HG03378 (cell line): ENCODE measurements at regions not wholly inside any gene's neighbourhood (a gene's known extent, or its start where the extent isn't known, plus 50 kb on each side); places are given as distances from the start of the nearest gene placed in this dataset.

ENCODE experiments used
- ATAC-seq: cut with Tn5 transposase; IDR thresholded peaks from one replicate; pipeline ENCODE4 v1.9.1; 2021; ENCODE audit warnings: mild to moderate bottlenecking, moderate library complexity; ENCODE audit not compliant: unreplicated experiment

GRCh38 chr6:21807299-21808044, 213.9 kb downstream of the SOX4 start:
- no peak for ATAC-seq

DNA sequence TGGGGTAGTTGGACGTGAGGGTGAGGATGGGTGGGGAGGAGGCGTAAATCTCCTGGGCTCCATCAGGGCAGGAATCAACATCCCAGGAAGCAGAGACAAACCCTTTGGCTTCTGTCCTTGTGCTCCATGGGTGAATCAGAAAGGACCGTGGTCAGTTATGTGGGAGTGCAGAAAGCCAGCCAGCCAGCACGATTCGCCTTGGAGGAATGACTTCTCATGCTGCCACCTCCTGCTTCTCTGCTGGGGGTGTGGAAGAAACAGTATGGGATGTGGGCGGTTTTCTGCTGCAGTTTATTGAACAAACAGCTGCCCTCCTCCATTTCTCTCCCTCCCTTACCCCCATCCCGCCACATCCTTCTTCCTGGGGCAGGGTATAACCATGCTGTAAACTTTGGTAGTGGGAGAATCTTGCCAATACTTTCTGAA, 214.5 kb downstream of the SOX4 start:
- ATAC-seq = no peak

DNA sequence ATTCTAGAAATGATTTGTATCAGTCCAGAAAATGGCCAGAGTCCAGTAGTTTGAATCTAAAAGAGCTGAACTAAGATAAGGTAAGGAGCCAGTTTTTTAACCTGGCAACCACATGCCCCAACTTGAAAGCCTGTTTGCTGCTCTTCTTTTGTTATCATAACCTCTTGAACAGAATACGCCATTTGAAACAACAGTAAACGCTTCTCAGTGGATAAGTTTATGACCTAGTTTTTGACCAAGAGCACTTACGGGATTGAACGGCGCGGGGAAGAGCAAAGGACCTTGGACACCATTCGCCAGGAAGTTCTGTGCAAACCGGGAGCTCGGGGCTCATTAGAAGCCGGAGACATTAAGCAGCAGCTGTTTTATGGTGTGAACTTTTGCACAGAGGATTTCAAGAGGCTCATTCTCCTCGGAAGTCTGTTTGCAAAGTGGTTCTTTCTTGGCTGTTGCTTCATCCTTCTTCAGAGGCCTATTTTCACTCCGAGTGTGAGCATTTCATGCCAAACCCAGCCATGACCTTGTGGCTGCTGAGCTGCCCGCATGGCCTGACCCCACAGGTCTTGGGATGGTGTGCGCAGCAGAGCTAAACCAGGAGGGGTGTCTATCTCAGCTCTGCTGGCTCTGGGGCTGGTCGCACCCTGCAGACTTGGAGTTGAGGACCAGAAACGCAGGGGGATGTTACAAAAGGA, 215.1 kb downstream of the SOX4 start:
- no peak for ATAC-seq

DNA sequence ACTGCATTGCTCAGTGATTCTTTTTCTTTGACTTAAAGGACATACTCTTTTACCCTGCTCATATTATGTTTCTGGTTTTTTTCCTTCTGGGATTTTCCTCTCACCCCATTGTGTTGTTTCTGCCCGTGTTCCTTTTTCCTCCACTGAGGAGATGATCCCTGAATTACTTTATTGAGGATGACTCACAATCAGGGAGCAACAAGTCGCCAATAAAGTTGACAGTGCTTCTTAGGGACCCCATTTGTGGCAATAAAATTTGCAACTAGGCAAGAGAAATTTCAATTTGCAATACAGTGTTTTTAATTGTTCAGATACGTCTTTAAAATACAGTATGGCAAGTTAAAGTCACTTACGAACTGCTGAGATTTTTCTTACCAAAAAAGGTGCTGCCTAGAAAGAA, 217.9 kb downstream of the SOX4 start:
- no peak for ATAC-seq

- no peak for ATAC-seq
These were observed 222.7 kb downstream of the SOX4 start for GRCh38 chr6:21816231-21816630.

GRCh38 chr6:21820442-21820841, 226.9 kb downstream of the SOX4 start:
- no peak for ATAC-seq

DNA sequence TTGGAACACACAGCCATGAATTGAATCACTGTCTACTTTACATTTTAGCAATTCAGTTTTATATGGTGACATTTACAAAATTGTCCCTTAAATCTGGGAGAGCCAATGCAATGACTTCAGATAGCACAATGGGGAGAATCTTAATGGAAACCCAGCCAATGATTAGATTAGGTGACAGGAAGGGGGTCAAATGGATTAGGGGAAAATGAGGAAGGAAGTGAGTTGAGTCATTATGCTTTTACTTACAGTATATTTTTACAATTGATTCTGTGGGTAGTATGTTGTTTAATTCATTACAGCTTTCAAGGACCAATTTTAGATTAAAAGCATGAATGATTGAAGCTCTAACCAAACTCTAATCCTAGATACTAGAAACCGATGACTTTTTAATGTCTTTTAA, 229.8 kb downstream of the SOX4 start:
- no peak for ATAC-seq

GRCh38 chr6:21824431-21825177, 231.1 kb downstream of the SOX4 start:
- no peak for ATAC-seq

GRCh38 chr6:21826023-21826422, 232.5 kb downstream of the SOX4 start:
- ATAC-seq = no peak

GRCh38 chr6:21826904-21827303, 233.4 kb downstream of the SOX4 start:
- no peak for ATAC-seq

DNA sequence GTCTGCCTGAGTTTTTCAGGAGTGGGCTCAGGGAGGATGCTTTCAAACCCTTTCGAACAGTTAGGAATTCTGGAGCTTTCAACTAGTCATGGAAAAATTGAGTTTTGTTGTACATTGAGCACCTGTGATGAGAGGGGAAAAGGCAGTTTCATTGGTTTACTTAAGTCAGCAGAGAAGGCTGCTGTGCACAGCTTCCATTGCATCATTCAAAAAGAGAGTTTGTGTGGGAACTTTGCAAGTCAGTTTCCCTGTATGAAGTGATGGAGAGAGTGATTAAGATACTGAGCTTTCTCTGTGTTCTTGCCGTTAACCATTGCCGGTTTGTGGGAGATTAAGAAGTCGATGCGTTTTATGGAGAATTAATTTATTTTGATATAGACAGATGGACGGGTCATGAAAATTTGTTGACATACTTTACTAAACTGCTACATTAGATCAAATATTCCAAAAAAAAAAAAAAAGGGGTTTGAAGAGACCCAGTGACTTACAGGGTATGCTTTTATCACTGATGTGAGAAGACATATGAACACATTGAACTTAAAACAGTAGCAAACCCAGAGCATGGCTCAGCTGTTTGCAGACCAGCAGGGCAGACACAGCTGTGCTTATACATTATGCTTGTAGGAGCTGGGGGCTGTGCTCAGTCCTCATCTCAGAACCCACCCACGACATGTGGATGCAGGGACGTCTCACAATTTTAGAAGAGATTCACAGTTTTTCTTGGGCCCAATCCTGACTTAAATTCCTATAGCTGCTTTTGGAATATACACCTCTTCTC, 234.1 kb downstream of the SOX4 start:
- no peak for ATAC-seq

GRCh38 chr6:21828704-21829103, 235.2 kb downstream of the SOX4 start:
- ATAC-seq = no peak

GRCh38 chr6:21829126-21829525, 235.6 kb downstream of the SOX4 start:
- no peak for ATAC-seq

DNA sequence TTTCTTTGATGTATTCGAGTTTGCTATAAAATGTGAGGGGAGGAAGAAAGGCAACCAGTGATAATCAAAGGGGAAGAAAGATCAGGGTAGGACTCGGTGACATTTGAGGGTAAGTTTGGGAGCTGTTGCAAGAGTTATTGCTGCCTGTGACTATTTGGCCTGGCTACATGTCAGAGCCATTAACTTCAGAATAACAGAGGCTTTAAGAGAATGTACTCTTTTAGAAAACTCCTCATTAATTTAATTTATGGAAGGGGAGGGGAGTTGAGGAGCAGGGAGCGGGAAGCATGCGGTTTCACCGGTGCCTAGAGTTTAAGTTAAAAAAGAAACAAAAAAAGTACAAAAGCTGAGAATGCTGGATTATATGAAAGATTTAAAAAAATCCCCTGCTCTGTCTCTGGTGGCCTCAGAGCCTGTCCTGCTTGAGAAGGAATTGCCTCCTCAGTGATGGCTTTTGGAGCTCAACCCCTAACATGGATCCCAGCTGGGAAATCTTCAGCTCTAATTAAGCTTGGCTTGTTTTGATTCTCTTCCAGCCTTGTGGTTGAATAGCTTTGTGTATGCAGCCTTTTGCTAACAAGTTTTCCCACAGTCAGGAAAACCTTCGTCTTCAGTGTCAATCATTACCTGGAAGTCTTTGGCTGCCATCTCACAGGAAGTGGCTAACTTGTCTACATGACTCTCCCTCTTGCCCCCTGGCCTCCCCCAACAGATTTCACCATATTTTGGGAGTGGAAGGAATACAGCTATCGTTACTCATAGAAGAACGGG, 238.2 kb downstream of the SOX4 start:
- ATAC-seq = no peak

DNA sequence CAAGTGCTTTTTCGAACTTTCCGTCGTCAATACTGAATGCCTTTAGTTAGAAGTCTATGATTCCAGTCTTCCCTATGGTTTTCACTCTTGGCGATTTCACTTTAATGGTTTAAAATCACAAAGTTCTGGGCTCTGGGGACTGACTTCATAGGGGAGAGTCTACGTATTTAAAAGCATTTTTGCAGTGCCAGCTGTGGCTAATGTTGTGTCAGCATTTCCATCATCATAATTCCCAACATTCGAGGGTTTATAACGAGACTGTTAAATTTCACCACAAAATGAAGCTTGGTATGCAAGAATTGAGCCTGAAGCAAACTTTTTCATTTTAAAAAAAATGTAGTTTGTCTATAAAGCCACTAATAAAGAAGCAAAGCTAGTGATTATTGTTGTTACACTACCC, 242.7 kb downstream of the SOX4 start:
- no peak for ATAC-seq

- no peak for ATAC-seq
These were observed 243.3 kb downstream of the SOX4 start for GRCh38 chr6:21836772-21837425.

GRCh38 chr6:21840428-21840827, 246.9 kb downstream of the SOX4 start:
- ATAC-seq = no peak

- no peak for ATAC-seq
These were observed 249.5 kb downstream of the SOX4 start for GRCh38 chr6:21842875-21843645.
